SK-N-SH (cell line): ENCODE measurements at regions not wholly inside any gene's neighbourhood (a gene's known extent, or its start where the extent isn't known, plus 50 kb on each side); places are given as distances from the start of the nearest gene placed in this dataset.
A peak's percentile ranks its signal among the peaks of the same experiment; 100 is the strongest.

Experiments
- CTCF ChIA-PET: fragments of 300-600, 350-600 bp; formaldehyde crosslinking; extraction: SDS; loops from one replicate; lab custom pipeline; 2021; lab: Yijun Ruan, JAX
- POLR2A ChIA-PET: fragments of 350-600 bp; sonication (Branson Sonifier 250); formaldehyde crosslinking; extraction: SDS; loops from one replicate; lab custom pipeline; 2020; ENCODE audit warnings: antibody characterized with exemption, inconsistent platforms; lab: Yijun Ruan, JAX
- DNase-seq: peaks from one replicate; pipeline ENCODE4 v3.0.0; 2012
- H2AFZ ChIP-seq: fragments of 200-600 bp; sonication (generic); 2 replicates; pipeline ENCODE4 v1.8.1; 2016; ENCODE audit warnings: antibody characterized with exemption, mild to moderate bottlenecking, low read depth
- H3F3A ChIP-seq: fragments of 200-600 bp; sonication (generic); replicated peaks from 2 replicates; pipeline ENCODE3; 2016; ENCODE audit warnings: antibody characterized with exemption, mild to moderate bottlenecking; ENCODE audit not compliant: insufficient read depth
- H3K27ac ChIP-seq, 2 experiments: fragments of 200-500 bp in 1 of 2; fragments of 200-600 bp in 1 of 2; sonication (Bioruptor generic) in 1 of 2; sonication (generic), shearing (Covaris generic) in 1 of 2; 2 replicates each; pipeline versions ENCODE4 v1.5.1 to v1.6.1; 2014 to 2016; ENCODE audit warnings: low read depth in 2 of 2, inconsistent platforms in 1 of 2, low read length in 1 of 2, mild to moderate bottlenecking in 1 of 2, mixed read lengths in 1 of 2
- H3K27me3 ChIP-seq: fragments of 200-600 bp; sonication (generic), shearing (Covaris generic); 2 replicates; pipeline ENCODE4 v1.6.1; 2016; ENCODE audit warnings: mixed run types; ENCODE audit not compliant: insufficient read depth
- H3K36me3 ChIP-seq, 2 experiments: fragments of 200-500 bp in 1 of 2; fragments of 200-600 bp in 1 of 2; sonication (Bioruptor generic) in 1 of 2; sonication (generic) in 1 of 2; replicated peaks in 1 of 2; 2 replicates each; pipeline versions ENCODE3 to v1.5.1; 2014 to 2016; ENCODE audit warnings: low read length in 1 of 2, mild to moderate bottlenecking in 1 of 2; ENCODE audit not compliant: insufficient read depth in 2 of 2, control insufficient read depth in 1 of 2
- H3K4me1 ChIP-seq, 2 experiments: fragments of 200-500 bp in 1 of 2; fragments of 200-600 bp in 1 of 2; sonication (Bioruptor generic) in 1 of 2; sonication (generic), shearing (Covaris generic) in 1 of 2; 2 replicates each; pipeline versions ENCODE4 v1.5.1 to v1.6.1; 2014 to 2016; ENCODE audit warnings: low read depth in 1 of 2, low read length in 1 of 2, mixed run types in 1 of 2; ENCODE audit not compliant: insufficient read depth in 2 of 2, control insufficient read depth in 1 of 2
- H3K4me2 ChIP-seq: fragments of 200-600 bp; sonication (generic), shearing (Covaris generic); 2 replicates; pipeline ENCODE4 v1.6.1; 2017; ENCODE audit warnings: mixed run types
- H3K4me3 ChIP-seq, 2 experiments: fragments of 200-500 bp in 1 of 2; fragments of 200-600 bp in 1 of 2; sonication (Bioruptor generic) in 1 of 2; sonication (generic), shearing (Covaris generic) in 1 of 2; 2 replicates each; pipeline versions ENCODE4 v1.5.1 to v1.8.1; 2014 to 2016; ENCODE audit warnings: low read depth in 2 of 2, inconsistent platforms in 1 of 2, low read length in 1 of 2, mild to moderate bottlenecking in 1 of 2, mixed read lengths in 1 of 2, moderate library complexity in 1 of 2
- H3K79me2 ChIP-seq: fragments of 200-600 bp; sonication (generic); 2 replicates; pipeline ENCODE4 v1.8.1; 2017; ENCODE audit warnings: mild to moderate bottlenecking; ENCODE audit not compliant: insufficient read depth
- H3K9ac ChIP-seq: fragments of 200-600 bp; sonication (generic); 2 replicates; pipeline ENCODE4 v1.6.1; 2017; ENCODE audit warnings: mixed run types
- H3K9me2 ChIP-seq: fragments of 200-600 bp; sonication (generic); 2 replicates; pipeline ENCODE4 v1.6.1; 2017; ENCODE audit warnings: mixed run types
- H3K9me3 ChIP-seq: fragments of 200-600 bp; sonication (generic); 2 replicates; pipeline ENCODE4 v1.6.1; 2017; ENCODE audit warnings: mixed run types, mild to moderate bottlenecking, moderate library complexity
- H4K20me1 ChIP-seq: fragments of 200-600 bp; sonication (generic); 2 replicates; pipeline ENCODE4 v1.6.1; 2017; ENCODE audit warnings: mild to moderate bottlenecking, mixed run types; ENCODE audit not compliant: insufficient read depth
- EP300 ChIP-seq, 2 experiments: IDR thresholded peaks; 2 replicates each; pipeline versions ENCODE4 v1.4.0 to v1.6.1; 2012; ENCODE audit warnings: borderline replicate concordance in 1 of 2, low read depth in 1 of 2, low read length in 1 of 2
- FOXM1 ChIP-seq: IDR thresholded peaks from 2 replicates; pipeline ENCODE4 v1.4.0; 2012; ENCODE audit warnings: low read depth, mild to moderate bottlenecking
- GATA2 ChIP-seq: sonication (generic); formaldehyde crosslinking; IDR thresholded peaks from 2 replicates; pipeline ENCODE4 v1.5.0; 2020; ENCODE audit warnings: mild to moderate bottlenecking, missing genetic modification reagents
- IRF3 ChIP-seq: fragments of 150-350 bp; IDR thresholded peaks from 2 replicates; pipeline ENCODE4 v1.6.1; 2016; ENCODE audit warnings: mild to moderate bottlenecking, low read depth, low read length
- MAX ChIP-seq: IDR thresholded peaks from 2 replicates; pipeline ENCODE4 v1.4.0; 2012; ENCODE audit warnings: low read depth
- MXI1 ChIP-seq: IDR thresholded peaks from 2 replicates; pipeline ENCODE4 v1.6.1; 2012; ENCODE audit warnings: mild to moderate bottlenecking, low read depth, low read length, improper control_type of control experiment
- PBX3 ChIP-seq: IDR thresholded peaks from 2 replicates; pipeline ENCODE4; 2012
- POLR2AphosphoS5 ChIP-seq: IDR thresholded peaks from 2 replicates; pipeline ENCODE4 v1.6.1; 2012; ENCODE audit warnings: low read depth, low read length
- RAD21 ChIP-seq: IDR thresholded peaks from 2 replicates; pipeline ENCODE4 v1.6.1; 2012; ENCODE audit warnings: mild to moderate bottlenecking, low read length
- RCOR1 ChIP-seq: fragments of 150-350 bp; IDR thresholded peaks from 2 replicates; pipeline ENCODE4 v1.6.1; 2017; ENCODE audit warnings: antibody characterized with exemption, low read length
- RXRA ChIP-seq: IDR thresholded peaks from 2 replicates; pipeline ENCODE4 v1.4.0; 2012; ENCODE audit warnings: low read depth, mild to moderate bottlenecking, borderline replicate concordance
- TAF1 ChIP-seq: IDR thresholded peaks from 2 replicates; pipeline ENCODE4 v1.6.1; 2012; ENCODE audit warnings: low read depth, mild to moderate bottlenecking, low read length, moderate library complexity, borderline replicate concordance
- TEAD4 ChIP-seq: IDR thresholded peaks from 2 replicates; pipeline ENCODE4 v1.4.0; 2012; ENCODE audit warnings: mild to moderate bottlenecking, borderline replicate concordance; ENCODE audit not compliant: insufficient read depth
- USF2 ChIP-seq: fragments of 150-350 bp; IDR thresholded peaks from 2 replicates; pipeline ENCODE4 v1.6.1; 2017; ENCODE audit warnings: antibody characterized with exemption, low read length, low read depth, borderline replicate concordance
- WGBS: methylation state at CpG from one replicate; pipeline ENCODE4 v1.1.6; 2017; ENCODE audit warnings: low lambda C conversion rate; 5-methylcytosine and 5-hydroxymethylcytosine counted together

- no peak overlapping the region for H2AFZ ChIP-seq
- H3K4me1 ChIP-seq = no peaks in the 10 kb centered on the region; a peak in 1 of 4 replicates
- no peaks in the 10 kb centered on the region for H3K36me3 ChIP-seq
- H3K79me2 ChIP-seq = no peaks in the 10 kb centered on the region
- H3K9me3 ChIP-seq = no peaks in the 10 kb centered on the region
- H3K27me3 ChIP-seq = no peaks in the 10 kb centered on the region
- ChIA-PET POLR2A (no interaction called here), CTCF (no interaction called here)
- 56% methylated on average over 2 of the region's 2 CpGs for WGBS
- no peak for DNase-seq
- H4K20me1 ChIP-seq = no peaks in the 10 kb centered on the region
- H3K4me3 ChIP-seq = no peak overlapping the region
- H3F3A ChIP-seq = no peaks in the 10 kb centered on the region
- TF ChIP-seq MAX (no peak), MXI1 (no peak), RXRA (no peak), FOXM1 (no peak), RCOR1 (no peak), RAD21 (no peak)
- no peak overlapping the region for H3K9ac ChIP-seq
- no peaks in the 10 kb centered on the region for H3K9me2 ChIP-seq
- H3K4me2 ChIP-seq = no peak overlapping the region
- H3K27ac ChIP-seq = no peak overlapping the region
Observed at GRCh38 chr13:90908792-90909191, 438.7 kb upstream of the MIR17HG start.

GRCh38 chr13:90910018-90910639, 437.4 kb upstream of the MIR17HG start:
- Histone ChIP-seq H3K27me3 (no peaks in the 10 kb centered on the region), H3K36me3 (no peaks in the 10 kb centered on the region), H3K9me2 (no peaks in the 10 kb centered on the region), H3K4me1 (no peaks in the 10 kb centered on the region; a peak in 1 of 4 replicates), H3F3A (no peaks in the 10 kb centered on the region), H3K79me2 (no peaks in the 10 kb centered on the region), H3K27ac (peak overlapping the region in 1 of 2 experiments; percentile 53; a peak in 1 of 4 replicates)
- DNase-seq = peak; percentile 19
- CTCF ChIA-PET = no interaction called here
- TF ChIP-seq EP300 (IDR thresholded peaks at IDR 0.05; ENCODE audit: borderline replicate concordance in 1 of 2, low read depth in 1 of 2, low read length in 1 of 2) (no peak), GATA2 (CRISPR knock-in tag) (peak; percentile 33; the same call in 1 of the 2 replicates)
- TF ChIP-seq, all 33 proteins: peak for 1
- Histone ChIP-seq H4K20me1 (no peaks in the 10 kb centered on the region), H3K9me3 (no peaks in the 10 kb centered on the region), H3K9ac (no peak overlapping the region), H3K4me2 (no peak overlapping the region), H3K4me3 (no peak overlapping the region), H2AFZ (no peak overlapping the region)
- WGBS = 26% methylated on average over 3 of the region's 3 CpGs
- POLR2A ChIA-PET = no interaction called here

- DNase-seq = no peak
- Histone ChIP-seq H3K27me3 (no peaks in the 10 kb centered on the region), H3K9ac (no peak overlapping the region), H3K79me2 (no peaks in the 10 kb centered on the region), H3K4me2 (no peak overlapping the region), H4K20me1 (no peaks in the 10 kb centered on the region), H3K27ac (no peak overlapping the region), H3K9me2 (no peaks in the 10 kb centered on the region), H3K4me1 (no peaks in the 10 kb centered on the region; a peak in 1 of 4 replicates), H3F3A (no peaks in the 10 kb centered on the region), H3K4me3 (no peak overlapping the region)
- ChIA-PET POLR2A (no interaction called here), CTCF (interaction anchor here (1.1 kb wide), 1 partner anchor 45 kb away, joined by 4 read pairs; no protein-coding TSS in a partner anchor)
- TF ChIP-seq POLR2AphosphoS5 = no peak
- TF ChIP-seq IRF3 = no peak
- no peak for TF ChIP-seq RAD21
- no peak for TF ChIP-seq PBX3
- no peak for TF ChIP-seq MXI1
- no peak for TF ChIP-seq MAX
- TF ChIP-seq TEAD4 = no peak
- no peak for TF ChIP-seq TAF1
- no peak for TF ChIP-seq USF2
- TF ChIP-seq RXRA = no peak
- TF ChIP-seq EP300 (IDR thresholded peaks at IDR 0.05; ENCODE audit: borderline replicate concordance in 1 of 2, low read depth in 1 of 2, low read length in 1 of 2) = no peak
- TF ChIP-seq, all 33 proteins: peak for 0
- 69% methylated on average over 1 of the region's 1 CpG for WGBS
- Histone ChIP-seq H2AFZ (no peak overlapping the region), H3K9me3 (no peaks in the 10 kb centered on the region), H3K36me3 (no peaks in the 10 kb centered on the region)
Observed at GRCh38 chr13:90912247-90912646, 435.2 kb upstream of the MIR17HG start.
